ENCODE measurements at regions not wholly inside any gene's neighbourhood (a gene's known extent, or its start where the extent isn't known, plus 50 kb on each side); places are given as distances from the start of the nearest gene placed in this dataset.

DNA sequence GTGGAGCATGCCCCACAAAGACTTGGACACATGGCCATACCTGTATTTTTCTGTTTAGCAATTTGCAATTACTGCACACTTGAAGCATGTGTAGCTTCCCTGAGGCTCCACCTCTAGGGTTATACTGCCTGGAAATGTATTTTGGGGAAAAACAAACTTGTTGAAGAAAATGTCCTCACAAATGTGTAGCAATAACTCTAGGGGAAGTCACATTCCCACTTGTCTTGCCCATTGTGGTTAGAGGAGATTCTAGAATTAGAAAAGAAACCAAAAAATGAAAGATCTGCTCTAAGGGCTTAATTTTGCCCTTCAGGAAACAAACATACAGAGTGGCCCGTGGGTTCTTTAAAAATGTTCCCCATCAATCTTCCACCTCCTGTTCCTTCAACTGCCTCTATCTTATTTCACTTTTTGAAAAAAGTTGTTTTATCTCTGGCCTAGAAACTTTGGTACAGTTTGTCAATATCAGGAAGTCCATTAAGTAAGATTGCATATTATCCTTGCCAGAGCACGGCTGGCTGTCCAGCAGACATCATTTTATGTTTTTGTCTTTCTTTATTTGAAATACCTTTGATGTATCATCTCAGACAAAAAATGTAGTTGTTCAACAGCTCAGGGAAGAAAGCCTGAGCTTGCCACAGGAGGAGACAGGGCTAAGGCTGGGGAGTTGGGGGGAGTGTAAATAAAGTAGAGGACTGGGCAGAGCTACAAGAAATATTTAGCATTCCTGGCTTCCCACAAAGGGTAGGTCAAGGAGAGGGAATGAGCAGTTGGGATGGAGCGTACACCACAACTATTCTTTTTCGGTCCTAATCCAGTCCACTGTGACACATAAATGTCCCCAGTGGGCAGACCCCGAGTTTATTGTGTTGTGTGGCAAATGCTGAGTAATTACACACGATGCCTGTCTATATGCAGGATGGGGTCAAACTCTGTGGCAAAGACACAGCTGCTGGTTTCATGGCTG, 96.8 kb upstream of the CDC42EP3 start (continued):
- TF ChIP-seq HMGXB4 (CRISPR knock-in tag; IDR thresholded peaks at IDR 0.05; ENCODE audit: borderline replicate concordance) (no peak), MAX (IDR thresholded peaks at IDR 0.05) (peak; percentile 67), GATA3 (IDR thresholded peaks at IDR 0.05; ENCODE audit: borderline replicate concordance) (peak; percentile 95), EP300 (IDR thresholded peaks at IDR 0.05) (peak; percentile 72 to 88; a peak in 4 of 5 replicates)

DNA sequence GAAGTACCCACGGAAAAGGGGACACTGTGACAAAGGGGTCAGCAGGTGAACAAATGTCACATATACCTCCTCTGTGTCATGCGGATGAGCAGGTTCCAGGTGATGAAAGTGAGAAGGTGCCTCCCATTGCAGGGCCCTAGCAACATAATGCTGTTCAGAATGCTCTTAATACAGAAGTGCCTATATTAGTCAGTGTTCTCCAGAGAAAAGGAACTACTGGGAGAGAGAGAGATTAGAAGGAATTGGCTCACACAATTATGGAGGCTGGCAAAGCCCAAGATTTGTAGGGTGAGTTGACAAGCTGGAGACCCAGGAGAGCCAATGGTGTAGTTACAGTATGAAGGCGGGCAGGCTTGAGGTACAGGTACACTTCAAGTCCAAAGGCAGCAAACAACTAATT, 98.1 kb upstream of the CDC42EP3 start:
- no peak for ATAC-seq
- ChIA-PET CTCF (interaction anchor here (1.1 to 3.4 kb wide), 3 partner anchors 19 to 354 kb away, joined by 3 to 11 read pairs (median 5); no protein-coding TSS in a partner anchor), POLR2A (no interaction called here)
- Histone ChIP-seq H3K4me2 (no peak overlapping the region; the same call in 2 of the 3 replicates), H3K4me3 (no peak overlapping the region), H3K27ac (peak overlapping the region; percentile 86 to 92), H3K4me1 (peaks cover 65% of the 10 kb centered on the region), H3K9me3 (no peaks in the 10 kb centered on the region)
- DNase-seq (ENCODE audit: low read depth in 1 of 2, low spot score in 1 of 2): no peak
- WGBS (ENCODE audit: missing lambda C conversion rate): 89% methylated on average over 3 of the region's 3 CpGs
- TF ChIP-seq HOXB5 (CRISPR knock-in tag; IDR thresholded peaks at IDR 0.05): no peak
- no peak for TF ChIP-seq TP53 (CRISPR knock-in tag; IDR thresholded peaks at IDR 0.05)
- no peak for TF ChIP-seq EHF (CRISPR knock-in tag; IDR thresholded peaks at IDR 0.05)
- no peak for FAIRE-seq

- 76% methylated on average over 2 of the region's 2 CpGs for whole genome bisulfite sequencing (ENCODE audit: missing lambda C conversion rate)
- ChIA-PET POLR2A (interaction anchor here (1.1 kb wide), 1 partner anchor 98 kb away, joined by 3 read pairs; no protein-coding TSS in a partner anchor), CTCF (interaction anchor here (1.1 to 3.4 kb wide), 3 partner anchors 11 to 356 kb away, joined by 4 to 11 read pairs (median 5); no protein-coding TSS in a partner anchor)
- FAIRE-seq (no peak), DNase-seq (ENCODE audit: low read depth in 1 of 2, low spot score in 1 of 2) (no peak), ATAC-seq (no peak)
- Histone ChIP-seq H3K4me2 (no peak overlapping the region), H3K4me1 (peaks cover 62% of the 10 kb centered on the region), H3K9me3 (no peaks in the 10 kb centered on the region), H3K4me3 (no peak overlapping the region), H3K27ac (peak overlapping the region; percentile 58 to 73)
- TF ChIP-seq ZC3H11A (IDR thresholded peaks at IDR 0.05): no peak
- TF ChIP-seq EHMT2 (IDR thresholded peaks at IDR 0.05; ENCODE audit: low read depth): no peak
- no peak for TF ChIP-seq PHF8 (IDR thresholded peaks at IDR 0.05; ENCODE audit: borderline replicate concordance, low read depth)
- no peak for TF ChIP-seq HDAC2 (IDR thresholded peaks at IDR 0.05)
- no peak for TF ChIP-seq HOXB13 (CRISPR knock-in tag; IDR thresholded peaks at IDR 0.05; ENCODE audit: low read depth)
- no peak for TF ChIP-seq CEBPB (IDR thresholded peaks at IDR 0.05)
- no peak for TF ChIP-seq CHD4 (IDR thresholded peaks at IDR 0.05; ENCODE audit: borderline replicate concordance)
- TF ChIP-seq, protein P1, sequence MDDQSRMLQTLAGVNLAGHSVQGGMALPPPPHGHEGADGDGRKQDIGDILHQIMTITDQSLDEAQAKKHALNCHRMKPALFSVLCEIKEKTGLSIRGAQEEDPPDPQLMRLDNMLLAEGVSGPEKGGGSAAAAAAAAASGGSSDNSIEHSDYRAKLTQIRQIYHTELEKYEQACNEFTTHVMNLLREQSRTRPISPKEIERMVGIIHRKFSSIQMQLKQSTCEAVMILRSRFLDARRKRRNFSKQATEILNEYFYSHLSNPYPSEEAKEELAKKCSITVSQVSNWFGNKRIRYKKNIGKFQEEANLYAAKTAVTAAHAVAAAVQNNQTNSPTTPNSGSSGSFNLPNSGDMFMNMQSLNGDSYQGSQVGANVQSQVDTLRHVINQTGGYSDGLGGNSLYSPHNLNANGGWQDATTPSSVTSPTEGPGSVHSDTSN (IDR thresholded peaks at IDR 0.05): no peak
- TF ChIP-seq, protein P2, sequence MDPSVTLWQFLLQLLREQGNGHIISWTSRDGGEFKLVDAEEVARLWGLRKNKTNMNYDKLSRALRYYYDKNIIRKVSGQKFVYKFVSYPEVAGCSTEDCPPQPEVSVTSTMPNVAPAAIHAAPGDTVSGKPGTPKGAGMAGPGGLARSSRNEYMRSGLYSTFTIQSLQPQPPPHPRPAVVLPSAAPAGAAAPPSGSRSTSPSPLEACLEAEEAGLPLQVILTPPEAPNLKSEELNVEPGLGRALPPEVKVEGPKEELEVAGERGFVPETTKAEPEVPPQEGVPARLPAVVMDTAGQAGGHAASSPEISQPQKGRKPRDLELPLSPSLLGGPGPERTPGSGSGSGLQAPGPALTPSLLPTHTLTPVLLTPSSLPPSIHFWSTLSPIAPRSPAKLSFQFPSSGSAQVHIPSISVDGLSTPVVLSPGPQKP (IDR thresholded peaks at IDR 0.05; ENCODE audit: low read depth, low read length): no peak
- no peak for TF ChIP-seq HMGXB4 (CRISPR knock-in tag; IDR thresholded peaks at IDR 0.05; ENCODE audit: borderline replicate concordance)
- no peak for TF ChIP-seq MAX (IDR thresholded peaks at IDR 0.05)
- no peak for TF ChIP-seq RNF2 (IDR thresholded peaks at IDR 0.05; ENCODE audit: borderline replicate concordance, low read depth)
Observed at GRCh38 chr2:37770797-37771196, 99.4 kb upstream of the CDC42EP3 start.

Data from A549 (cell line).